ENCODE measurements at regions not wholly inside any gene's neighbourhood (a gene's known extent, or its start where the extent isn't known, plus 50 kb on each side); places are given as distances from the start of the nearest gene placed in this dataset.
"Not testable (repeated sequence)": the region's sequence is repeated elsewhere in the genome, so short reads cannot be mapped to it uniquely, and the experiment has no call there.

DNA sequence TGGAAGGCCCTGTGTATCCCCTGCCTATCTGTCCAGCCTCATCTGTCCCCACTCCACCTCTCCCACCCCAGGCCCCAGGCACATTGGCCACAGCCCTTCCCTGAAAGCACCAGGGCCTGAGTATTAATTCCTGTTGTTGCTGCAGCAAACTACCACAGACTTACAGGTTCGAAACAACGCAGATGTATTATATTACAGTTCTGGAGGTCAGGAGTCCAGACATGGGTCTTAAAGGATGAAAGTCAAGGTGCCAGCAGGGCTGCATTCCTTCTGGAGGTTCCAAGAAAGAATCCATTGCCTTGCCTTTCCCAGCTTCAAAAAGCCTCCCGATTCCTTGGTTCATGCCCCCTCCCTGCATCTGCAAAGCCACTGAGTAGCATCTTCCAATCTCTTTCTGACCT, 78.7 kb upstream of the LAPTM4A start:
- no peak for DNase-seq

DNA sequence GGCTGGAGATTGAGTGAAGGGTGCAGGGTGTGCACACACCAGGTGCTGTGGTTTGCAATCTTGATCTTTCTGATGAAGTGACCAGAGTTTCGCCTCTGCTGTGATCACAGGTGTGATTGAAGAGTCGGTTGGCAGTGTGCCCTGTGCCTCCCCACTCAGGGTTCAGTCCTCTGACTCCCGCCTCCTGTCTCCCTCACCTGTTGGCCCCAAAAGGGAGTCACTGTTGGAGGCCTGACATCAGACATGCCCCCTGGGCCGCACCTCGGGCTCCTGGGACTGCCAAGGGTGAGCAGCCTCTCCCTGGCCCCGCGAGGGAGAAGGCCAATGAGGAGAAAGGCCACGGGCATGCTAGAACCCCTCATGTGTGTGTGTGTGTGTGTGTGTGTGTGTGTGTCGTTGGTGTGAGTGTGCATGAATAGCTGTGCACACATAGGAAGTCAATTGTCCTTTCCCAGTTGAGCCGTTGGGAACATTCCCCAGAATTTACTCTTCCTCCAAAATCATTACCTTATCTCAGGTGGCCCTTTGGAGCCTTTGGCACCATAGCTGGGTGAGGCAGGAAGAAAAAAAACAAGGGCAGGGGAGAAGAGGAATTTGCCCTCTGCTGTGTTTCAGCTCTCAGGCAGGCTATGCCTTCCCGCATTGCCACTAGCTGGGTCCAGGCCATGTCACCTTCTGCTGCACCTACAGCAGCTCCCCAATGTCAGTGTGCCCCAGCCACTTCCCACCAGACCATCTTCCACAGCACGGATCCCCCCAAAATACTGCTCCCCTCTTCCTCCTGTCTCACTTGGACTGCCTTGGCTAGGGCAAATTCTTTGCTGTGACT, 78.1 kb upstream of the LAPTM4A start:
- DNase-seq = no peak

DNA sequence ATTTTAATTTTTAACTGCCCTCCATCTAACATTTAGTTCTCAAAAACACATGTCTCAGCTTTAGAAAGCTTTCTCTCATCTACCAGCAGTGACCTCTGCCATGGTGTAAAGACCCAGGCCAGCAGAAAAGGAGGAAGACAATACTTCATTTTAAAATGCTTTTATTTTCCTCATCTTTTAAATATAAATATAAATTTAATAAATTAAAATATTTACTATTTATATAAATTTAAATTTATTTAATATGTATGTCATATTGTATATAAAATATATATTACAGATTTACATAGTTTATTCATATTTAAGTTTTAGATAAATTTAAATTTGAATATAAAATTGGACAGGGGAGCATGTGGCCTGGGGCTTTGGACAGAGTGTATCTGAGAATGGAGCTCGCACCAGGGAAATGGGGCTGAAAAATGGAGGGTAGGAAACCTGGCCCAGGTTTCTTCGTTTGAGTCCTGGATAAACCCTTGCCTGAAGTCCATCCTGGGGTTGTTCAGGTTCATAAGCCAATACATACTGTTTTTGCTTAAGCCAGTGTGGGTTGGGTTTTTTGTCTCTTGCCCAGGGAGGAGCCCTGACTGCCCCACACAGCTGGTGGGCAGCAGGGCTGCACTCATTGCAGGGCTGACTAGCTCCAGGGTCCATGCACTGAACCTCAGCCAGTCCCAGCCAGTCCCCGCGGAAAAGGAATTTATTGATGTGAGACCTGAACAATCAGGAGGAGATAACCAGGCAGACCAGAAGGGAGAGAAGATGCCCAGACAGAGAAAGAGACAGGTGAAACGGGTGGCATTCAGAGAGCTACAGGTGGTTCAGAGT, 77.3 kb upstream of the LAPTM4A start:
- no peak for DNase-seq

DNA sequence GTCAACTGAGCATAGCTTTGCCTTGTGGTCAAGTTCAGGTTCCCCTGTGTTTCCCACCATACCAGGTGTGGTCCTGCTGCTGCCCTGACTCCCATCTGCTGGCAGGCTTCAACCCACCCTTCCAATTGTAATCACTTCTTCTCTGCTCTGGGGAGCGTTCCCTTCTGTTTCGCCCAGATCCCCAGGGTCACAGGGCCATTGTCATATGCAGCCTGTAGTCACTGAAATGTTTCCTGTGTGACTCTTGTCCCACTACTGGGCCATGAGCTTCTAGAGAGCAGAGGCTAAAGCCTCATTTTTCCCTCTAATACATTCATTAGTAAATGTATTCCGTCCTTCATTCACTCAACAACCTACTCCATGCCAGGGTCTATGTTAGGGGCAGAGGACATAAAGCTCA, 75.0 kb upstream of the LAPTM4A start:
- no peak for DNase-seq

DNA sequence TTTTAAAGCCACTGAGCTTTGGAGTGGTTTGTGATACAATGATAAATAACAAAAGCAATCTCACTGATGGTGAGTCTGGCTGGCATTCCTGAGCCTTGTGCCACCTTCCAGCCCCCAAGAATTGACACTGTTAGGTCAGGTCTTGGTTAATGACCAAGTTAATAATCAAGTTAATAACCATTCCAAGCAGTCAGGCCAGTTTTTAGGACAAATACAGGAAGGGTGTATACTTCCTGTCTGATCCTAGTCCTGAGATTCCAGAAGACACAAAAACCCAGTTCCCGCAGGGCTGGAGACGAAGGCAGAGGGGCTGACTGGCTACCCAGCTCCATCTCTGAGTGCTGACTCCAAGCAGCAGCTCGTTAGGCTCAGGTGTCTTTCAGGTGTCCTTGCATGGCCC, 74.6 kb upstream of the LAPTM4A start:
- no peak for DNase-seq

DNA sequence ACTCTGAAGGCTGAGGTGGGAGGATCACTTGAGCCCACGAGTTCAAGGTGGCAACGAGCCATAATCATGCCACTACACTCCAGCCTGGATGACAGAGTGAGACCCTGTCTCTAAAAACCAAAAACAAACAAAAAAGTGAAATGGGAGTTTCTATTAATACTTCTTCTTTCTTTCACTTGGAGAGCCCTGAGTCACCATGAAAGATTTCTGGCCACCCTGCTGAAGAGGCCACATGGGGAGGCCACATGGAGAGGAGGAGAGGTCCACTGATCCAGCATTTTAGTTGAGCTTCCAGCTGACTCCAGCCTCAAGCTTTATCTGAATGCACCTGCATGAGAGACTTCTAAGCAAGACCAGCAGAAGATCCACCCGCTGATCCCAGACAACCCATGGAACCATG, 74.2 kb upstream of the LAPTM4A start:
- DNase-seq = no peak

DNA sequence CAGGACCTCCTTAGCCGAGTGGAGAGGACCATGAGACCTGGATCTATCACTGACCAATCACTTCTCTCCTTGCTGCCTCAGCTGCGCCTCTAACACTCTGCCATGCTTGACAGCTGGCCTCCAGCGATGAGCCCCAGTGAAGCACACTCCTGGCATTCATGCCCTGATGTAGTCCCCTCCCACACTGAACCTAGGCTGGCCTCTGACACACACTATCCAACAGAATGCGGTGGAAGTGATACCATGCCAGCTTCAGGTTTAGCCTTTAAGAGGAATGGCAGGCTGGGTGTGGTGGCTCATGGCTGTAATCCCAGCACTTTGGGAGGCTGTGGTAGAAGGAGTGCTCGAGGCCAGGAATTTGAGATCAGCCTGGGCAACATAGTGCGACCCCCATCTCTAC, 73.7 kb upstream of the LAPTM4A start:
- DNase-seq = no peak

DNA sequence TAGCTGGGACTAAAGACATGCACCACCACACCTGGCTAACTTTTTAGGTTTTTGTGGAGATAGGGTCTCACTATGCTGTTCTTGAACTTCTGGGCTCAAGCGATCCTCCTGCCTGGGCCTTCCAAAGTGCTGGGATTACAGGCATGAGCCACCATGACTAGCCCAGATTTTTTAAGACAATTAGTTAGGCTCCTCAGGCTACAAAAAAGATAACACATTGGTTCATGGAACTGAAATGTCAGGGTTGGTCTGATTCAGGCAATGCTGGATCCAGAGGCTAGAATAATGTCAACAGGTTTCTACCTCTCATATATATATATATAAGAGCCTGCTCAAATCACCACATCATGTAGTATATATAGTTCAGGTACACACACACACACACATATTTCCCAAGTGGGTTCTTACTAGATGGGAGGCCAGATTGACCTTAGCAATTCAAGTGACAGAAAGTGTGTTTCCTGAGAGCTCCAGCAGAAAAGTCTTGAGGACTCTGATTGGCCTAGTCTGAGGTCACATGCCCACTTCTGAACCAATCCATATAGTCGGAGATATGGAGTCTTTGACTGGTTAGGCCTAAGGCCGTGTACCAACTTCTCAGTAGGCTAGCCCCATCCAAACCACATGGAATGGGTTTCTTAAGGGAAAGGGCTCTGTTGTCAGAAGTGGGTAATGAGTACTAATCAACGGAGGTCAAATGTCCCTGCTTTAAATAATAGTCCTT, 72.6 kb upstream of the LAPTM4A start:
- DNase-seq = no peak

DNA sequence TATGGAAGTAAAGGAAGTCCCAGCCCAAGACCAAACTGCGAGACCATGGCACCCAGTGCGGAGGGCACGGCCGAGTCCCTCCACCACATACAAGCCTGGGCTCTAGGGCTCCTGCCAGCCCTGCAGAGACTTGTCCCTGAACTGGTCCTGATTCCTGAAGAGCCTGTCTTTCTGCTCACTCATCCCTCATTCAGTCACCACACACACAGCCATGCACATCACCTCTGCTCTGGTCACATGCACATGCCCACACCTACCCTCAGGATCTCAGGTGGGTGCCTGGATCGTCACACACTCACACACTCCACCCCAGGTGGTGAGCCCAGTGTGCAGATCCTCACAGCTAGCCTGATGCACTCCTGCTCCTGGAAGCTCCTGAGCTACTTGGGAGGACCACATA, 71.4 kb upstream of the LAPTM4A start:
- no peak for DNase-seq

DNA sequence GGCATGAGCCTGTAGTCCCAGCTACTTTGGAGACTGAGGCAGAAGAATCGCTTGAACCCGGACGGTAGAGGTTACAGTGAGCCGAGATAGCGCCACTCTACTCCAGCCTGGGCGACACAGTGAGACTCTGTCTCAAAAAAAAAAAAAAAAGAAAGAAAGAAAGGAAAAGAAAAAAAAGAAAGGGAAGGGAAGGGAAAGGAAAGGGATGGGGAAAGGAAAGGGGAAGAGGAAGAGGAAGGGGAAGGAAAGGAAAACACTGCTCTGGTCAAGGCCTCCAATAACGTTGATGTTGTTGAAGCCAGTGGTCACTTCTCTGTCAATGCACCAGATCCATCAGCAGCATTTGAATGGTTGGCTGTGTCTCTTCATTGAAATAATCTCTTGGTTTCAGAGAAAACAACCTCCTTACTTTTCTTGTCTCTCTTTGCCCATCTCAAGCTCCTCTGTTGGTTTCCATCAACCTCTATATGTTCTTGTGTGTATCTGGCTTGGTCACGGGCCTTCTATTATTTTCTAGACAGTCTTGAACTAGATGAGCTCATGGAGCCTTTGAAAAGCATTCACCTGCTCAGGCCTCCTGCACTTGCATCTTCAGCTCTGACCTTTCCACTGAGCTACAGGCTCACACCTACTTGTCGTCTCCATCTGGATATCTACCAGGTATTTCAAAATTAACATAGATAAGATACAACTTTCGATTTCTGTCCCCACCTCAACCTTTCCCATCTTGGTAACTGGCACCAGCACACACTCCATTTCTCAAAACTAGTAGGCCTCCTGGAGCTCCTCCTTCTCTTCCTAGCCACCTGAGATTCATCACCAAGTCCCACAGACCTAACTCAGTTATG, 69.4 kb upstream of the LAPTM4A start:
- no peak for DNase-seq

DNA sequence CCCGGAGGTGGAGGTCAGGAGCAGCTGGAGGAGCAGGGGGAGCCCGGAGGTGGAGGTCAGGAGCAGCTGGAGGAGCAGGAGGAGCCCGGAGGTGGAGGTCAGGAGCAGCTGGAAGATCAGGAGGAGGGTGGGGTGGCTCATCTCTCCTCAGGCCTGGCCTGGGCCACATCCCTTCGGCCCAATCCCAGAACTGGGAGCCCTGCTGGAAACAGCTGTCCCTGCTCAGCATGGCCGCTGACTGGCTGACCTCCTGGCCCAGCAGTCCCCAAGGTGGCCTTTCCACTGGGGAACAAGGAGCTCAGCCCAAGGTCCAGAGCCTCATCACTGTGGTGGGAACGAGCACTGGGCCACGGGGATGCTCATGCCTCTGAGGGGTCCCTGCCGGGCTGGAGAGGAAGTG, 66.6 kb upstream of the LAPTM4A start:
- no peak for DNase-seq

DNA sequence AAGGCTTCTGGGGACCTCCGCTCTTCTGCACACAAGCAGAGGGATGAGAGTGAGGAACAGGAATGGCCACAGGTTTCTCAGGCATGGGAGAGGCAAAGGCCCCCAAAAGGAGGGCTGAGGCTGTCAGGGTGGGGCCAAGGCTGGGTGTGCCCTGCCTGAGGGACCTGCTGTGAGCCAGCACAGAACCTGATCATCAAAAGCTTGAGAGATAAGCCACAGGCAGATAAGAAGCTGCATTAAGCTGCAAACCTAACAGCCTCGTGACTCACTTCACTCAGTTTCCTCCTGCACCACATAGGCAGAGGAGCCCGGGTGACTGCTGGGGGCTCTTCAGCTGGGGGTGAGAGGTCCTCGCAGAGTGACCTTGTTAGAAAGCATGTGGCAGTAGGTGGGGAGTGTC, 64.5 kb upstream of the LAPTM4A start:
- DNase-seq = no peak

DNA sequence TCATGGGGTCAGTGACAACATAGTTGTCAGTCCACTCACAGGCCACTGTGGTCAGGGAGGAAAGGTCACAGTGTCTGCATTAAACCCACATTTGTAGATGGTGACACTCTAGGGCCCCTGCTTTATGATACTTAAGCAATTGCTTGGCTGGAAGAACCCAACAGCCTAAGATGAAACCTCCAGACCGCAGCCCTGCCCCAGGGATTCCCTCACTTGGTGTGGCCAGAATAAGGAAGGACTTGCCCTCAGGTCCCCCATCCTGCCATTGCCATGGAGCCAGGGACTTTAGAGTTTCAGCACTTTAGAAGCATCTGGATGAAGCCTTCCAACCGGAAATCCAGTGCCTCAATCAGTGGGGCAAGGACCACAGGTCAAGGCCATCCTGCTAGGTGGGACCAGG, 63.9 kb upstream of the LAPTM4A start:
- no peak for DNase-seq

DNA sequence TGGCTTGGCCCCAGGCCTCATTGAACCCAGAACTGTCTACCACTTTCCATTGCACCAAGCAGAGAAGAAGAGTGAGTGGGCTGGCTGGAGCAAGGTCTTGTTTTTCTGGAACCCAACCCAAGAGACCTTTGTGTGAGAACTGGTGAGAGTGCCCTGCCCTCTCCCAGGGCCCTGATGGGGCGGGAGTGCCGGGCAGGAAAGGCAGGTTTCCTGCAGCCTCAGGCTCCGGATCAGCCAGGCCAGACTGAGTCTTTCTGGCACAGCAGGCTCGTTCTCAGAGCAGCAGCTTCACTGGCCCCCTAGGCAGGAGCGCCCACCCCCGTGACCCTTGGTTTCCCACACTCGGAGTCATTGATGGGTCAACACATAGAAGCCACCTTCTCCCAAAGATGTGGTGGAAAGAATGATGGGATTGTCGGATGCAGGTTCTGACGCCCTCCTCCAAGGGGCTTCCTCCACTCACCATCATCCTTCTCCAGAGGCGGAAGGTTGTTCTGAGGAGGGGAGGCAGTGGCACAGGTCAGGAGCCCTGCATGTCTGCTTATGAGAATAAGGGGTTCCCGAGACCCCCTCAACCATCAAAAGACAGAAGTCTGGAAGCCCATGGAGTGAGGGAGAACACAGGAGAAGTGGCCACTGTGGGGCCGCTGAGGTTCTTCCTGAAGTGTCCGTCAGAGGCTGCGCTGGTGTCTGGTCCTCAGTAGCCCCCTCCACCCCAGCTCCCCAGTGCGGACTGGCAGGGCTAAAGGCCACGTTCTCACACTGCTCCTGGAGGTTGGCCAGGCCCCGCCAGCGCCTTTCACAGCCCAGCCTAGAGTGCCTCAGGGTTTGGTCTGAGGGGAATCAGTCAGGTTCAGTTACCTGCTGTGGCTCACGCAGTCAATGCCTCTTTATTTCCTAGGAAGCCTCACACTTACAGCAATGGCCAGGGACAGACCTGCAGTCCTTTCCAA, 62.8 kb upstream of the LAPTM4A start:
- no peak for DNase-seq

DNA sequence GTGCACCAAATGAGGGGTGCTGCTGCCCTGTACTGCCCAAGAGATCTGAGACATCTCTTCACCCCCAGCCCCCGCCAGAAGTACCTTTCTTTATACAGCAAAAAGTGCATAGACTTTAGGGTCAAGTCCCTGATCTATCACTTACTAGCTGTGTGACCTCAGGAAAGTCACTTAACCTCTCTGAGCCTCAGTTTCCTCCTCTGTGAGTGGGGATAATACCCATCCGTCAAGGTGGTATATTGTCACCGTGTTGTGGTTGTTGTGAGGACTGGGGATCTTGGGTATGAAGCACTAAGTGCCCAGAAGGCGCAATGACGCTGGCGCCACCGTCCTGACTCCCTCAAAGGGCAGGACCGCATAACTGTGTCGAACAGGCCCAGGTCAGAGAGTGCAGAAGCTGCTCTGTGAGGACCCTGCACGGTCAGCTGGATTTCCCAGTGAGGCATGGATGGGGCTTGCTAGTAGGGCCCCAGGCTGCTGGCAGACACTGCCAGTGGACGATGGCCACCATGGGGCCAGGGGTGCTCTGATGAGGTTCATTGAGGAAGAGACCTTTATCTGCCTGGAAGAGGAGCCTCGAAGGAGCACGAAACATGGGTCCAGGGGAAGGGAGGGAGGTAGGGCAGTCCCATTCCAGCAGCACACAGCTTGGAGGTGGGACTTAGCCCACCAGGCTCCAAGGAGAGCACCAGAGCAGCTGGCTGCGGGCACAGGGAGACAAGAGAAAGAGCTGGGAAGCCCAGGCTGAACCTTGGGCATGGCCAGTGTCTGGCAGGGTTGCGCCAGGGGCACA, 61.8 kb upstream of the LAPTM4A start:
- DNase-seq = no peak

DNA sequence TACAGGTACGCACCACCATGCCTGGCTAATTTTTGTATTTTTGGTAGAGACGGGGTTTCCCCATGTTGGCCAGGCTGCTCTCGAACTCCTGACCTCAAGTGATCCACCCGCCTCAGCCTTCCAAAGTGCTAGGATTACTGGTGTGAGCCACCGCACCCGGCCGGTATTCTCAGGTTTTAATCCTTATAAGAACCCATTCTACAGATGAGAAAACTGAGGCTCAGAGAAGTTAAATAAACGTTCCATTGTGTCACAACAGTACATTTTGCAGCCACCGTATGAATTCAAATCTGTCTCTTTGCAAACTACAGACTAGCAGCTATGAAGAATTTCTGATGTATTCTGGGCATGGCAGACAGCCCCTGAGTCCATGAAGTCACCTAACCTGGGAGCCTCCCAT, 60.9 kb upstream of the LAPTM4A start:
- DNase-seq = not testable (repeated sequence)

DNA sequence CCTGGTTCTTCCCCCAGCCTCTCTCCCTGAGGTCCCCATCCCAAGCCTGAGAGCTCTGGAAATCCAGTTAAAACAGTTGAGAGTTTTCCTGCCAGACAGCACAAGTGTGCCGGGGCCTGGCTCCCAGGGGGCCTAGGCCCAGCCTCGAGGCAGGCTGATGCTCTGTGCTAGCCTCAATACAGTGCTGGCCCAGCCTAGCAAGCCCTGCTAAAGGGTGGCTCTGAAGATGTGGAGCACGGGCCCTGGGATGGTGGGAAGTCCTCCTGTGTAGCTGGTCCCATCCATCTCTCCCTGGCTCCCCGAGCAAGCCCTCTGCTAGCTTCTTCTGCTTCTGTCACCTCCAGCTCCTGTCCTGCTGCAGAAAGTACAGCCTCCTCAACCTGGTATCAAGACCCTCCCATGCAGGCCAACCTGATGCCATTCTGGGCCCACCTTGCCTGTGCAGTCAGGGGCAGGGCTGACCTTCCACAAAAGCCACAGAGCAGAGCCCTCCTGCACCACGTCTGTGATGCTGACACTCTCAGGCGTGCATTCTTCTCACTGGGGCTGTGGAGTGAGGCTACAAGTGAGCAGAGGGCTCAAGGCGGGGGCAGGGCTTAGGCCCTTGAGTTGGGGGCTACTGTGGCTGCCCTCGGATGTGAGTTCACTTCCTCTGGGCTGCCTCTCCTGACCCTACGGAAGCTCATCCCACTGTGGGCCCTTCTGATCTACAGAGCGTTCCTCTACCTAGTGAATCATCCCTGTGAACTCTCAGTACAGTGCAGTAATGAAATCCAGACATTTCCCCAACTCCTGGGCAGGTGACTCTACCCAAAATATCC, 60.1 kb upstream of the LAPTM4A start:
- no peak for DNase-seq

DNA sequence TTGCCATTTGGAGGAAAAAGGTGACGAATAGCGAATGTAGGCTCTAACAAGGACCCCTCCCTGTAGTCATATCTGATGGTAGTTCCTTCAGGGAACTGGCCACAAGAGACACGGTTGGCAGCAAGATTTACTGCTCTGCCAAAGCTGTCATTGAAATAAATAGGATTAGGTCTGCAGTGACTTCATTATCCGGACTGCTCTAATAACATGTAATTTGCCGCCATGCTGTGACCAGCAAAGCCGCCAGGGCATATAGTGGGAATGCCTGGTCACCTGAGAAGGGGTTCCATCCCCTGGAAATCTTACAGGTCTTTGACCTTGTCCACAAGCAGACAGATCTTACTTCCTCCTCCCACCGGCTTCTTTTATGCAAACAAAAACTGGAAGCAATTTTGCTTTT, 59.4 kb upstream of the LAPTM4A start:
- DNase-seq = no peak

DNA sequence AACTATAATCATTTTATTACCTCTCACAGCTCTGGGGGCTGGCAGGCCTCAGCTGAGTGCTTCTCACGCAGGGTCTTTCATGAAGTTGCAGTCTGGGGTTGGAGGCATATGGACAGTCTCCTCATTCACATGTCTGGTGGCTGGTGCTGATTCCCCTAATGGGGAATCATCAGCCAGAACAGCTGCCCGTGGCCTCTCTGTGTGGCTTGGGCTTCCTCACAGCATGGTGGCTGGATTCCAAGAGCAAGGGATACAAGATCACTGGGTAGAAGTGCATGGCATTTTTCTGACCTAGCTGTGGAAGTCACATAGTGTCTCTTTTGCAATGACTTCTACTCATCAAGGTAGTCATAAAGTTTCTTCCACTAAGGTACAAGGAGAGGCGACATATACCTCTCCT, 59.0 kb upstream of the LAPTM4A start:
- DNase-seq = no peak

Measured in NCI-H1436 (cell line).